Calu3 (cell line): ENCODE measurements at regions not wholly inside any gene's neighbourhood (a gene's known extent, or its start where the extent isn't known, plus 50 kb on each side); places are given as distances from the start of the nearest gene placed in this dataset.

Source experiments
- BruUV-seq: library from RNA; stranded (reverse); fragments of 400-500 nt; replicated peaks from 2 replicates; lab custom pipeline; 2021; lab: Mats Ljungman, UMichigan
- CTCF ChIA-PET: fragments of 300-600 bp; sonication (Branson Sonifier 250); formaldehyde crosslinking; loops from one replicate; lab custom pipeline; 2022; ENCODE audit warnings: antibody characterized with exemption; lab: Charles Lee
- DNase-seq: peaks from one replicate; pipeline ENCODE4 v3.0.0; 2022
- H3K27ac Mint-ChIP-seq: one replicate; pipeline ENCODE4 v1.8.0; 2022; ENCODE audit warnings: mixed read lengths; ENCODE audit not compliant: unreplicated experiment
- H3K27me3 Mint-ChIP-seq: one replicate; pipeline ENCODE4 v1.8.0; 2022; ENCODE audit warnings: mixed read lengths; ENCODE audit not compliant: unreplicated experiment
- H3K36me3 Mint-ChIP-seq: one replicate; pipeline ENCODE4 v1.8.0; 2022; ENCODE audit warnings: mild to moderate bottlenecking, moderate library complexity, mixed read lengths; ENCODE audit not compliant: insufficient read depth, unreplicated experiment
- H3K4me1 Mint-ChIP-seq: one replicate; pipeline ENCODE4 v1.8.0; 2022; ENCODE audit warnings: mild to moderate bottlenecking, low read depth, mixed read lengths; ENCODE audit not compliant: unreplicated experiment
- H3K4me3 Mint-ChIP-seq: one replicate; pipeline ENCODE4 v1.8.0; 2022; ENCODE audit warnings: mild to moderate bottlenecking, low read depth, moderate library complexity, mixed read lengths; ENCODE audit not compliant: unreplicated experiment
- H3K9me3 Mint-ChIP-seq: one replicate; pipeline ENCODE4 v1.8.0; 2022; ENCODE audit warnings: low read depth, mixed read lengths; ENCODE audit not compliant: unreplicated experiment
- intact Hi-C: fragments of 100-400 bp; cut with micrococcal nuclease; formaldehyde crosslinking; loops from one replicate; pipeline ENCODE4 v1.10.0; 2022; ENCODE audit not compliant: unreplicated experiment
- TF ChIP-seq, protein P1 (sequence below): fragments of 200-600 bp; IDR thresholded peaks from one replicate; pipeline ENCODE4 v1.8.0; 2022; ENCODE audit warnings: antibody characterized with exemption; ENCODE audit not compliant: unreplicated experiment

DNA sequence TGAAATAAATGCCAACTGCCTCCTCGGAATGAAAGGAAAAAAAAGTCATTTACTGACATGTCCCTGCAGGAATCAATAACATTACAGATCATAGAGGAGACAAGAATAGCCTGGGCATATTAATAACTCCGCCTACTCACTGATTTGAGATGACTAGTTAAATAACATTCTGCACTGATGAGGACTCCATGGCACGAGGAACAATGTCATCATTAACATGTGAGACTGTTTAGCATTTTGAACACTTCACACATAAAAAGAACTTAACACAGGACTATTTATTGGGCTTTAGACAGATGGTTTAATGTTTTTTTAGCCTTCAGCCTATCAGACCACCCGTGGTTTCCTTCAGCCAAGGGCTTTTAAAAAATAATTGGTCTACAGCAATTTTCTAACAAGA lies 170.1 kb downstream of the OLFM4 start:
- H3K27ac Mint-ChIP-seq = no peak overlapping the region
- intact Hi-C loops = no loop called here
- TF ChIP-seq, protein P1, sequence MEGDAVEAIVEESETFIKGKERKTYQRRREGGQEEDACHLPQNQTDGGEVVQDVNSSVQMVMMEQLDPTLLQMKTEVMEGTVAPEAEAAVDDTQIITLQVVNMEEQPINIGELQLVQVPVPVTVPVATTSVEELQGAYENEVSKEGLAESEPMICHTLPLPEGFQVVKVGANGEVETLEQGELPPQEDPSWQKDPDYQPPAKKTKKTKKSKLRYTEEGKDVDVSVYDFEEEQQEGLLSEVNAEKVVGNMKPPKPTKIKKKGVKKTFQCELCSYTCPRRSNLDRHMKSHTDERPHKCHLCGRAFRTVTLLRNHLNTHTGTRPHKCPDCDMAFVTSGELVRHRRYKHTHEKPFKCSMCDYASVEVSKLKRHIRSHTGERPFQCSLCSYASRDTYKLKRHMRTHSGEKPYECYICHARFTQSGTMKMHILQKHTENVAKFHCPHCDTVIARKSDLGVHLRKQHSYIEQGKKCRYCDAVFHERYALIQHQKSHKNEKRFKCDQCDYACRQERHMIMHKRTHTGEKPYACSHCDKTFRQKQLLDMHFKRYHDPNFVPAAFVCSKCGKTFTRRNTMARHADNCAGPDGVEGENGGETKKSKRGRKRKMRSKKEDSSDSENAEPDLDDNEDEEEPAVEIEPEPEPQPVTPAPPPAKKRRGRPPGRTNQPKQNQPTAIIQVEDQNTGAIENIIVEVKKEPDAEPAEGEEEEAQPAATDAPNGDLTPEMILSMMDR = no peak
- no peaks in the 10 kb centered on the region for H3K36me3 Mint-ChIP-seq
- H3K4me3 Mint-ChIP-seq = no peak overlapping the region
- no peaks in the 10 kb centered on the region for H3K27me3 Mint-ChIP-seq
- H3K4me1 Mint-ChIP-seq = no peaks in the 10 kb centered on the region
- no TSS peak for BruUV-seq
- CTCF ChIA-PET = no interaction called here
- no peaks in the 10 kb centered on the region for H3K9me3 Mint-ChIP-seq
- DNase-seq = no peak

DNA sequence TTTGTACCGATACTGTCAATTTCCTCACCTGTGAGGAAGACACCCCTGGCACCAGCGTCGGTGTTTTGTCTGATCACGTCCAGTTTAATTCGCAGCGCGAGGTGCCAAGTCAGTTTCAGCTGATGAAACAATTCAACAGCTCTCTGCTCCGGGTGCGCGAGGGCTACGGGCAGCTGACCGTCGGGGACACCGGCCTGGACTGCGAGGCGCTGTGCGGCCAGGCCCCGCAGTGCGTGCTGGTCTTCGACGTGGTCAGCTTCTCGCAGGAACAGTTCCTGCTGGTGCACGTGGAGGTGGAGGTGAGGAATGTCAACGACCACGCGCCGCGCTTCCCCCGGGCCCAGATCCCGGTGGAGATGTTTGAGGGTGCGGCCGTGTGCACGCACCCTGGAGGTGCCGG lies 171.5 kb downstream of the OLFM4 start:
- CTCF ChIA-PET = no interaction called here
- H3K9me3 Mint-ChIP-seq = peaks cover 3% of the 10 kb centered on the region
- no peaks in the 10 kb centered on the region for H3K4me1 Mint-ChIP-seq
- H3K4me3 Mint-ChIP-seq = no peak overlapping the region
- no TSS peak for BruUV-seq
- no peak for DNase-seq
- TF ChIP-seq, protein P1 = no peak
- no peaks in the 10 kb centered on the region for H3K36me3 Mint-ChIP-seq
- intact Hi-C loops = no loop called here
- H3K27ac Mint-ChIP-seq = no peak overlapping the region
- H3K27me3 Mint-ChIP-seq = no peaks in the 10 kb centered on the region

DNA sequence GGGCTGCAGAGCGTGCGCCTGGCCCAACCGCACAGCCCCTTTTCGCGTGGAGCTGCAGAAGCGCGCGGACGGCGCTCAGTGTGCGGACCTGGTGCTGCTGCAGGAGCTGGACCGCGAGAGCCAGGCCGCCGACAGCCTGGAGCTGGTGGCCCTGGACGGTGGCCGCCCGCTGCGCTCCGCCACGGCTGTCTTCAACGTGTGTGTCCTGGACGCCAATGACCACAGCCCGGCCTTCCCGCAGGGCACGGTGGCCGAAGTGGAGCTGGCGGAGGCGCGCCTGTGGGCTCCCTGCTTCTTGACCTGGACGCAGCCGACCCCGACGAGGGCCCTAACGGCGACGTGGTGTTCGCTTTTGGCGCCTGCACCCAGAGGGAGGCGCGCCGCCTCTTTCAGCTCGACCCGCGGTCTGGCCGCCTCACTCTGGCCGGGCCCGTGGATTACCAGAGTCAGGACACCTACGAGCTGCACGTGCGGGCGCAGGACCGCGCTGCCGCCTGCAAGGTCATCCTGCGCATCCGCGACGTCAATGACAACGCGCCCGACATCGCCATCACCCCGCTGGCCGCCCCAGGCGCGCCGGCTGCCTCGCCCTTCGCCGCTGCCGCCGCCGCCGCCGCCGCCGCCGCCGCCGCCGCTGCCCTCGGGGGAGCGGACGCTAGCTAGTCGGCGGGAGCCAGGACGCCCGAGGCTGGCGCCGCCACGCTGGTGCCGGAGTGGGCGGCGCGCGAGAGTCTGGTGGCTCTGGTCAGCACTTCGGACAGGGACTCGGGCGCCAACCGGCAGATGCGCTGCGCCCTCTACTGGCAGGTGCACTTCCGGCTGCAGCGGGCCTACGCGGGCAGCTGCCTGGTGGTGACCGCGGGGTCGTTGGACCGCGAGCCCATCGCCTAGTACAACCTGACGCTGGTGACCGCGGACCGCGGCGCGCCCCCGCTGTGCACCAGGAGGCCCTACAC lies 172.2 kb downstream of the OLFM4 start:
- H3K27me3 Mint-ChIP-seq = no peaks in the 10 kb centered on the region
- CTCF ChIA-PET = no interaction called here
- no peak for DNase-seq
- TF ChIP-seq, protein P1 = no peak
- H3K27ac Mint-ChIP-seq = no peak overlapping the region
- H3K4me1 Mint-ChIP-seq = no peaks in the 10 kb centered on the region
- no TSS peak for BruUV-seq
- no peaks in the 10 kb centered on the region for H3K36me3 Mint-ChIP-seq
- no peak overlapping the region for H3K4me3 Mint-ChIP-seq
- H3K9me3 Mint-ChIP-seq = peaks cover 3% of the 10 kb centered on the region
- intact Hi-C loops = no loop called here

DNA sequence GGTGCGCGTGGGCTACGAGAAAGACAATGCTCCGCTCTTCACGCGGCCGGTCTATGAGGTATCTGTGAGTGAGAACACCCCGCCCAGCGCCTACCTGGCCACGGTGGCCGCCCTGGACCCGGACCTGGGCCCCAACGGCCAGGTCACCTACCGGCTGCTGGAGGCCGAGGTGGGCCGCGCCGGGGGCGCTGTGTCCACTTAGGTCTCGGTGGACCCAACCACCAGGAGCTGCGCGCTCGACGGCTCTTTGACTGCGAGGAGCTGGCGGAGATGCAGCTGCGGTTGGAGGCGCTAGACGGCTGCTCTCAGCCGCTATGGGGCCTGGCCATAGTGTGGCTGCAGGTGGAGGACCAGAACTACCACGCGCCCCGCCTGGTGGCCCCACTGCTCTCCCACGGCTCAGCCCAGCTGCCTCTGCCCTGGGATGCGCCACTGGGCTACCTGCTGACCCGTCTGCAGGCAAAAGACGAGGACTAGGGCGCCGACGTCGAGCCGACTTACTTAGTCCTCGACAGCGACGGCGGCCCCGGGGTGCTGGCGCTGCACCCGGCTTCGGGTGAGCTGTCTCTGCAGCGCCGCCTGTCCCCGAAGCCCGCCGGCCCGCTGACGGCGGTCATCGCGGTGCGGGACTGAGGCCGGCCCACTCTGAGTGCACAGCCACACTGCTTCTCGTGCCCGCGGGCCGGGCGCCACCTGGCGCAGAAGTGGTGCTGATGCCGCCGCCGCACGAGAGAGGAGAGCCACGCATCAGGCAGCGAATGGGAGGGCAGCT lies 173.0 kb downstream of the OLFM4 start:
- no TSS peak for BruUV-seq
- H3K36me3 Mint-ChIP-seq = no peaks in the 10 kb centered on the region
- no peak for DNase-seq
- CTCF ChIA-PET = no interaction called here
- no peaks in the 10 kb centered on the region for H3K27me3 Mint-ChIP-seq
- intact Hi-C loops = no loop called here
- no peak overlapping the region for H3K4me3 Mint-ChIP-seq
- H3K27ac Mint-ChIP-seq = no peak overlapping the region
- H3K9me3 Mint-ChIP-seq = peaks cover 3% of the 10 kb centered on the region
- no peaks in the 10 kb centered on the region for H3K4me1 Mint-ChIP-seq
- TF ChIP-seq, protein P1 = no peak
